ENCODE measurements at regions not wholly inside any gene's neighbourhood (a gene's known extent, or its start where the extent isn't known, plus 50 kb on each side); places are given as distances from the start of the nearest gene placed in this dataset.

- H3K4me3 ChIP-seq (ENCODE audit: low read length in 2 of 2): no peak overlapping the region
- H3K9me3 ChIP-seq (ENCODE audit: control insufficient read depth, low read length): no peaks in the 10 kb centered on the region
- intact Hi-C loops (cut with DNase I): no loop called here
- H3K4me1 ChIP-seq (ENCODE audit: control insufficient read depth in 1 of 2, insufficient read depth in 2 of 2, low read length in 2 of 2): no peaks in the 10 kb centered on the region
- ATAC-seq (ENCODE audit: low FRiP score) (no peak), DNase-seq (no peak)
- no peaks in the 10 kb centered on the region for H3K36me3 ChIP-seq (ENCODE audit: control insufficient read depth in 1 of 2, insufficient read depth in 2 of 2, low read length in 1 of 2)
- no peaks in the 10 kb centered on the region for H3K27me3 ChIP-seq (ENCODE audit: control insufficient read depth in 1 of 2, insufficient read depth in 2 of 2, low read length in 1 of 2)
- WGBS, 2 donors: 4 to 6% methylated on average over 2 of the region's 2 CpGs
- H3K27ac ChIP-seq (ENCODE audit: low read depth in 1 of 2, low read length in 2 of 2): no peak overlapping the region
These were observed 392.2 kb upstream of the KLF4 start for GRCh38 chr9:107881626-107882300.

GRCh38 chr9:107878462-107878861 is 388.9 kb upstream of the KLF4 start:
- ATAC-seq (ENCODE audit: low FRiP score): no peak
- WGBS, 2 donors: 97 to 100% methylated on average over 2 of the region's 2 CpGs
- intact Hi-C loops (cut with DNase I): no loop called here

GRCh38 chr9:107875571-107875980 is 386.0 kb upstream of the KLF4 start:
- intact Hi-C loops (cut with DNase I): no loop called here
- Histone ChIP-seq H3K4me3 (ENCODE audit: low read length in 2 of 2) (no peak overlapping the region), H3K9me3 (ENCODE audit: control insufficient read depth, low read length) (no peaks in the 10 kb centered on the region), H3K4me1 (ENCODE audit: control insufficient read depth in 1 of 2, insufficient read depth in 2 of 2, low read length in 2 of 2) (no peaks in the 10 kb centered on the region), H3K27me3 (ENCODE audit: control insufficient read depth in 1 of 2, insufficient read depth in 2 of 2, low read length in 1 of 2) (peaks cover 0 to 1% of the 10 kb centered on the region in 2 donors), H3K36me3 (ENCODE audit: control insufficient read depth in 1 of 2, insufficient read depth in 2 of 2, low read length in 1 of 2) (no peaks in the 10 kb centered on the region), H3K27ac (ENCODE audit: low read depth in 1 of 2, low read length in 2 of 2) (no peak overlapping the region)
- DNase-seq: no peak
- ATAC-seq (ENCODE audit: low FRiP score): no peak
- WGBS, 2 donors: 91% methylated on average over 9 of the region's 9 CpGs

More at GRCh38 chr9:107878462-107878861, 388.9 kb upstream of the KLF4 start:
- no peaks in the 10 kb centered on the region for H3K36me3 ChIP-seq (ENCODE audit: control insufficient read depth in 1 of 2, insufficient read depth in 2 of 2, low read length in 1 of 2)
- no peak overlapping the region for H3K4me3 ChIP-seq (ENCODE audit: low read length in 2 of 2)
- H3K4me1 ChIP-seq (ENCODE audit: control insufficient read depth in 1 of 2, insufficient read depth in 2 of 2, low read length in 2 of 2): no peaks in the 10 kb centered on the region
- no peaks in the 10 kb centered on the region for H3K27me3 ChIP-seq (ENCODE audit: control insufficient read depth in 1 of 2, insufficient read depth in 2 of 2, low read length in 1 of 2)
- DNase-seq: no peak
- no peaks in the 10 kb centered on the region for H3K9me3 ChIP-seq (ENCODE audit: control insufficient read depth, low read length)
- H3K27ac ChIP-seq (ENCODE audit: low read depth in 1 of 2, low read length in 2 of 2): no peak overlapping the region

GRCh38 chr9:107874591-107875369 is 385.2 kb upstream of the KLF4 start:
- H3K36me3 ChIP-seq (ENCODE audit: control insufficient read depth in 1 of 2, insufficient read depth in 2 of 2, low read length in 1 of 2): no peaks in the 10 kb centered on the region
- DNase-seq (no peak), ATAC-seq (ENCODE audit: low FRiP score) (no peak)
- WGBS, 2 donors: 36 to 46% methylated on average over 14 of the region's 14 CpGs
- H3K4me3 ChIP-seq (ENCODE audit: low read length in 2 of 2): peak overlapping the region in 1 of 2 donors; percentile 17
- H3K27me3 ChIP-seq (ENCODE audit: control insufficient read depth in 1 of 2, insufficient read depth in 2 of 2, low read length in 1 of 2): peaks cover 0 to 1% of the 10 kb centered on the region in 2 donors
- no peaks in the 10 kb centered on the region for H3K9me3 ChIP-seq (ENCODE audit: control insufficient read depth, low read length)
- H3K27ac ChIP-seq (ENCODE audit: low read depth in 1 of 2, low read length in 2 of 2): no peak overlapping the region
- H3K4me1 ChIP-seq (ENCODE audit: control insufficient read depth in 1 of 2, insufficient read depth in 2 of 2, low read length in 2 of 2): no peaks in the 10 kb centered on the region
- intact Hi-C loops (cut with DNase I): no loop called here

- Histone ChIP-seq H3K27ac (ENCODE audit: low read depth in 1 of 2, low read length in 2 of 2) (no peak overlapping the region), H3K4me1 (ENCODE audit: control insufficient read depth in 1 of 2, insufficient read depth in 2 of 2, low read length in 2 of 2) (no peaks in the 10 kb centered on the region), H3K9me3 (ENCODE audit: control insufficient read depth, low read length) (no peaks in the 10 kb centered on the region), H3K4me3 (ENCODE audit: low read length in 2 of 2) (no peak overlapping the region), H3K36me3 (ENCODE audit: control insufficient read depth in 1 of 2, insufficient read depth in 2 of 2, low read length in 1 of 2) (no peaks in the 10 kb centered on the region), H3K27me3 (ENCODE audit: control insufficient read depth in 1 of 2, insufficient read depth in 2 of 2, low read length in 1 of 2) (peaks cover 0 to 1% of the 10 kb centered on the region in 2 donors)
- intact Hi-C loops (cut with DNase I): no loop called here
- ATAC-seq (ENCODE audit: low FRiP score): no peak
- no peak for DNase-seq
- 83 to 91% methylated on average over 3 of the region's 3 CpGs for WGBS, 2 donors
These were observed 384.6 kb upstream of the KLF4 start for GRCh38 chr9:107874137-107874536.

GRCh38 chr9:107872457-107873192 is 383.1 kb upstream of the KLF4 start:
- WGBS, 2 donors: 91 to 92% methylated on average over 3 of the region's 3 CpGs
- H3K36me3 ChIP-seq (ENCODE audit: control insufficient read depth in 1 of 2, insufficient read depth in 2 of 2, low read length in 1 of 2): no peaks in the 10 kb centered on the region

GRCh38 chr9:107870927-107871680 is 381.5 kb upstream of the KLF4 start:
- Histone ChIP-seq H3K4me3 (ENCODE audit: low read length in 2 of 2) (no peak overlapping the region), H3K27me3 (ENCODE audit: control insufficient read depth in 1 of 2, insufficient read depth in 2 of 2, low read length in 1 of 2) (peaks cover 0 to 1% of the 10 kb centered on the region in 2 donors), H3K36me3 (ENCODE audit: control insufficient read depth in 1 of 2, insufficient read depth in 2 of 2, low read length in 1 of 2) (no peaks in the 10 kb centered on the region), H3K4me1 (ENCODE audit: control insufficient read depth in 1 of 2, insufficient read depth in 2 of 2, low read length in 2 of 2) (no peaks in the 10 kb centered on the region), H3K9me3 (ENCODE audit: control insufficient read depth, low read length) (no peaks in the 10 kb centered on the region), H3K27ac (ENCODE audit: low read depth in 1 of 2, low read length in 2 of 2) (no peak overlapping the region)
- ATAC-seq (ENCODE audit: low FRiP score) (no peak), DNase-seq (no peak)
- intact Hi-C loops (cut with DNase I): no loop called here
- WGBS, 2 donors: 92% methylated on average over 3 of the region's 3 CpGs

More at GRCh38 chr9:107872457-107873192, 383.1 kb upstream of the KLF4 start:
- intact Hi-C loops (cut with DNase I): no loop called here
- Histone ChIP-seq H3K27me3 (ENCODE audit: control insufficient read depth in 1 of 2, insufficient read depth in 2 of 2, low read length in 1 of 2) (peaks cover 0 to 1% of the 10 kb centered on the region in 2 donors), H3K27ac (ENCODE audit: low read depth in 1 of 2, low read length in 2 of 2) (no peak overlapping the region), H3K9me3 (ENCODE audit: control insufficient read depth, low read length) (no peaks in the 10 kb centered on the region), H3K4me1 (ENCODE audit: control insufficient read depth in 1 of 2, insufficient read depth in 2 of 2, low read length in 2 of 2) (no peaks in the 10 kb centered on the region), H3K4me3 (ENCODE audit: low read length in 2 of 2) (no peak overlapping the region)
- ATAC-seq (ENCODE audit: low FRiP score): no peak
- no peak for DNase-seq

GRCh38 chr9:107870221-107870620 is 380.7 kb upstream of the KLF4 start:
- intact Hi-C loops (cut with DNase I): no loop called here
- ATAC-seq (ENCODE audit: low FRiP score): no peak
- DNase-seq: no peak

More at GRCh38 chr9:107870221-107870620, 380.7 kb upstream of the KLF4 start:
- H3K4me1 ChIP-seq (ENCODE audit: control insufficient read depth in 1 of 2, insufficient read depth in 2 of 2, low read length in 2 of 2): no peaks in the 10 kb centered on the region
- peaks cover 0 to 1% of the 10 kb centered on the region in 2 donors for H3K27me3 ChIP-seq (ENCODE audit: control insufficient read depth in 1 of 2, insufficient read depth in 2 of 2, low read length in 1 of 2)
- 81 to 84% methylated on average over 6 of the region's 6 CpGs for WGBS, 2 donors
- H3K9me3 ChIP-seq (ENCODE audit: control insufficient read depth, low read length): no peaks in the 10 kb centered on the region
- no peaks in the 10 kb centered on the region for H3K36me3 ChIP-seq (ENCODE audit: control insufficient read depth in 1 of 2, insufficient read depth in 2 of 2, low read length in 1 of 2)
- no peak overlapping the region for H3K27ac ChIP-seq (ENCODE audit: low read depth in 1 of 2, low read length in 2 of 2)
- no peak overlapping the region for H3K4me3 ChIP-seq (ENCODE audit: low read length in 2 of 2)
